SK-N-SH (cell line): ENCODE measurements at regions not wholly inside any gene's neighbourhood (a gene's known extent, or its start where the extent isn't known, plus 50 kb on each side); places are given as distances from the start of the nearest gene placed in this dataset.

ENCODE experiments used
- REST ChIP-seq: IDR thresholded peaks from 2 replicates; pipeline ENCODE4 v1.6.1; 2012; ENCODE audit warnings: mild to moderate bottlenecking, low read depth, low read length, moderate library complexity
- TAF1 ChIP-seq: IDR thresholded peaks from 2 replicates; pipeline ENCODE4 v1.6.1; 2012; ENCODE audit warnings: low read depth, mild to moderate bottlenecking, low read length, moderate library complexity, borderline replicate concordance
- YY1 ChIP-seq: IDR thresholded peaks from 2 replicates; pipeline ENCODE4 v1.4.0; 2012; ENCODE audit warnings: low read depth, mild to moderate bottlenecking

GRCh38 chr5:13994621-13995253, 50.2 kb upstream of the DNAH5 start:
- TF ChIP-seq TAF1 (no peak), YY1 (no peak), REST (no peak)
